ENCODE measurements at regions not wholly inside any gene's neighbourhood (a gene's known extent, or its start where the extent isn't known, plus 50 kb on each side); places are given as distances from the start of the nearest gene placed in this dataset.

DNA sequence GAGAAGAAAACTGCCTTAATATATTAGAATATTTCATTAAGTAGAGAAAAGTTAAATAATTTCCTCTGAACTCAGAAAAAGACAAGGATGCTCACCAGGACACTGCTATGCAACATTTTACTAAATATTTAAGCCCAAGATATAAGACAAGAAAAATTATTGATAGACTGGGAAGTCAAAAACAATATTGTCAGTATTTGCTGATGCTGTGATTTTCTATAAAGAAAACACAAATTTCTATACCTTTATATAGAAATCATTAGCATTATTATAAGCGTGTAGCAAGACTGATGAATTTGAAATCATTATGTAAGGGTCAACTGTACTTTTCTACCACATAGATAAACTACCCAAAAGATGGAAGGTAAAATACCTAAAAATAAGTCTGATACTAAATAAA lies 451.0 kb downstream of the RNF144A start:
- Mint-ChIP-seq H3K27me3 (ENCODE audit: insufficient read depth, low read depth) (peaks cover 6% of the 10 kb centered on the region), H3K4me1 (no peaks in the 10 kb centered on the region), H3K27ac (no peak overlapping the region), H3K9me3 (peaks cover 9% of the 10 kb centered on the region), H3K36me3 (peaks cover 3% of the 10 kb centered on the region), H3K4me3 (no peak overlapping the region)
- H3F3A ChIP-seq (ENCODE audit: low read depth): no peaks in the 10 kb centered on the region
- H3K9ac ChIP-seq: no peak overlapping the region
- H4K20me1 ChIP-seq (ENCODE audit: low read depth): no peaks in the 10 kb centered on the region
- no peaks in the 10 kb centered on the region for H3K27me3 ChIP-seq
- H3K4me1 ChIP-seq: no peaks in the 10 kb centered on the region
- no peak overlapping the region for H3K4me3 ChIP-seq
- peaks cover 7% of the 10 kb centered on the region for H3K36me3 ChIP-seq
- H3K9me3 ChIP-seq (ENCODE audit: low read depth): peaks cover 4% of the 10 kb centered on the region
- H3K4me2 ChIP-seq: no peak overlapping the region
- H3K79me2 ChIP-seq (ENCODE audit: low read depth): no peaks in the 10 kb centered on the region
- H2AFZ ChIP-seq (replicated peaks): no peak overlapping the region
- no peak for DNase-seq (ENCODE audit: low spot score)
- TF ChIP-seq EZH2 (IDR thresholded peaks at IDR 0.05) (no peak), EZH2phosphoT487 (IDR thresholded peaks at IDR 0.05) (no peak)
- TF ChIP-seq, protein P1, sequence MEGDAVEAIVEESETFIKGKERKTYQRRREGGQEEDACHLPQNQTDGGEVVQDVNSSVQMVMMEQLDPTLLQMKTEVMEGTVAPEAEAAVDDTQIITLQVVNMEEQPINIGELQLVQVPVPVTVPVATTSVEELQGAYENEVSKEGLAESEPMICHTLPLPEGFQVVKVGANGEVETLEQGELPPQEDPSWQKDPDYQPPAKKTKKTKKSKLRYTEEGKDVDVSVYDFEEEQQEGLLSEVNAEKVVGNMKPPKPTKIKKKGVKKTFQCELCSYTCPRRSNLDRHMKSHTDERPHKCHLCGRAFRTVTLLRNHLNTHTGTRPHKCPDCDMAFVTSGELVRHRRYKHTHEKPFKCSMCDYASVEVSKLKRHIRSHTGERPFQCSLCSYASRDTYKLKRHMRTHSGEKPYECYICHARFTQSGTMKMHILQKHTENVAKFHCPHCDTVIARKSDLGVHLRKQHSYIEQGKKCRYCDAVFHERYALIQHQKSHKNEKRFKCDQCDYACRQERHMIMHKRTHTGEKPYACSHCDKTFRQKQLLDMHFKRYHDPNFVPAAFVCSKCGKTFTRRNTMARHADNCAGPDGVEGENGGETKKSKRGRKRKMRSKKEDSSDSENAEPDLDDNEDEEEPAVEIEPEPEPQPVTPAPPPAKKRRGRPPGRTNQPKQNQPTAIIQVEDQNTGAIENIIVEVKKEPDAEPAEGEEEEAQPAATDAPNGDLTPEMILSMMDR (IDR thresholded peaks at IDR 0.05): no peak
- H3K27ac ChIP-seq: no peak overlapping the region

DNA sequence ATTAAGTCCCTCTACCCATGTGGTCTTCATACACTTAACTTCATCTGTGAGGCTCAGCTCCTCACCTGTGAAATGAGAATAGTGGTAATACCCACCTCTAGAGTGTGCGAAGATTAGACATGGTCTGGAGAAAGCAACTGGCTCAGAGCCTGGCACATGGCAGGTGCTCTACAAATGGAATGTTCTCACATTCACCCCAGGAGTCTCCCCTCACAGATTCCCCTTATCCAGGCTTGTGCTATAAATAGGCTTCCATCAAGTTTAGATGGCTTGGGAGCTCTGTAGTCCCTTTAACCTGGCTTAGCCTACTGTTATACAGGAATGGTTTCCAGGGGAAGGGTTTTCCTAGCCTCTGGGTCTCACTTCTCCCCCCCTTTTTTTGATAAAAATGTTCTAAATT lies 455.9 kb downstream of the RNF144A start:
- no peak for DNase-seq (ENCODE audit: low spot score)
- Mint-ChIP-seq H3K27me3 (ENCODE audit: insufficient read depth, low read depth) (peaks cover 3% of the 10 kb centered on the region), H3K9me3 (peaks cover 9% of the 10 kb centered on the region), H3K4me1 (no peaks in the 10 kb centered on the region), H3K4me3 (no peak overlapping the region), H3K36me3 (peaks cover 3% of the 10 kb centered on the region), H3K27ac (no peak overlapping the region)
- Histone ChIP-seq H3K4me1 (no peaks in the 10 kb centered on the region), H3K9ac (no peak overlapping the region), H2AFZ (replicated peaks) (no peak overlapping the region), H3K4me2 (no peak overlapping the region), H3K36me3 (no peaks in the 10 kb centered on the region), H3K4me3 (no peak overlapping the region), H3K27ac (no peak overlapping the region), H3K9me3 (ENCODE audit: low read depth) (peaks cover 2% of the 10 kb centered on the region), H4K20me1 (ENCODE audit: low read depth) (no peaks in the 10 kb centered on the region), H3K79me2 (ENCODE audit: low read depth) (no peaks in the 10 kb centered on the region), H3F3A (ENCODE audit: low read depth) (no peaks in the 10 kb centered on the region), H3K27me3 (no peaks in the 10 kb centered on the region)
- TF ChIP-seq, protein P1 (IDR thresholded peaks at IDR 0.05): no peak
- TF ChIP-seq EZH2 (IDR thresholded peaks at IDR 0.05) (no peak), EZH2phosphoT487 (IDR thresholded peaks at IDR 0.05) (no peak)

DNA sequence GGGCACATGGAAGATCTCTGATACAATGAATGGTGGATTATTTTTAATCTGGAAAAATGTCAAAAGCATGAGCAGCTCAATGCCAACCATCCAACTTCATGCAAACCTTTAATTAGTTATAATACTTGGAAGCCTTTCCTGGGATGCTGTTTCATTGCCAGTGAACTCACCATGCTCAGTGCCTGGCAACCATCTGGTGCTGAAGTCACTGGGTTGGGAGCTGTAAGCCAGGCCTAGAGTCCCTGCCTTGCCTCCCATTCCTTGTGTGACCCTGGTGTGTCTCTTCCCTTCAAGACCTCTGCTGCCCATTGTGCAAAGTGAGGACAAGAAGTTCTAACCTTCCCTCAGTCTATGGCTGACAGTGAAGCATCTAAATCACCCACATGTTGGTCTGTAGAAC lies 458.7 kb downstream of the RNF144A start:
- Histone ChIP-seq H4K20me1 (ENCODE audit: low read depth) (no peaks in the 10 kb centered on the region), H3K27me3 (no peaks in the 10 kb centered on the region), H3K9me3 (ENCODE audit: low read depth) (no peaks in the 10 kb centered on the region), H2AFZ (replicated peaks) (no peak overlapping the region), H3K36me3 (no peaks in the 10 kb centered on the region), H3K4me2 (no peak overlapping the region), H3K9ac (no peak overlapping the region), H3K4me1 (no peaks in the 10 kb centered on the region), H3K79me2 (ENCODE audit: low read depth) (no peaks in the 10 kb centered on the region), H3K27ac (no peak overlapping the region), H3F3A (ENCODE audit: low read depth) (no peaks in the 10 kb centered on the region), H3K4me3 (no peak overlapping the region)
- no peaks in the 10 kb centered on the region for H3K36me3 Mint-ChIP-seq
- TF ChIP-seq EZH2 (IDR thresholded peaks at IDR 0.05) (no peak), EZH2phosphoT487 (IDR thresholded peaks at IDR 0.05) (no peak)
- TF ChIP-seq, protein P1 (IDR thresholded peaks at IDR 0.05): no peak
- no peak overlapping the region for H3K27ac Mint-ChIP-seq
- no peak for DNase-seq (ENCODE audit: low spot score)
- H3K9me3 Mint-ChIP-seq: no peaks in the 10 kb centered on the region
- H3K4me1 Mint-ChIP-seq: peaks cover 7% of the 10 kb centered on the region
- peaks cover 3% of the 10 kb centered on the region for H3K27me3 Mint-ChIP-seq (ENCODE audit: insufficient read depth, low read depth)
- no peak overlapping the region for H3K4me3 Mint-ChIP-seq
